IMR-90 (cell line): ENCODE measurements at regions not wholly inside any gene's neighbourhood (a gene's known extent, or its start where the extent isn't known, plus 50 kb on each side); places are given as distances from the start of the nearest gene placed in this dataset.

Experiments used
- MXI1 ChIP-seq: IDR thresholded peaks from 2 replicates; pipeline ENCODE4 v1.6.1; 2012; ENCODE audit warnings: low read depth, mild to moderate bottlenecking, low read length, moderate library complexity, borderline replicate concordance
- POLR2A ChIP-seq: IDR thresholded peaks from 2 replicates; pipeline ENCODE4 v1.6.1; 2012; ENCODE audit warnings: mild to moderate bottlenecking, low read depth, low read length
- RFX5 ChIP-seq: IDR thresholded peaks from 2 replicates; pipeline ENCODE4 v1.8.0; 2012; ENCODE audit warnings: low read depth, mild to moderate bottlenecking, low read length, moderate library complexity
- TF ChIP-seq, protein P1 (sequence below): conservative IDR thresholded peaks from 2 replicates; pipeline ENCODE4 v1.5.1; 2012; ENCODE audit warnings: mild to moderate bottlenecking, low read depth, low read length, improper control_type of control experiment
- TF ChIP-seq, protein P2 (sequence below): fragments of 150-350 bp; IDR thresholded peaks from 2 replicates; pipeline ENCODE4 v1.6.1; 2017; ENCODE audit warnings: mild to moderate bottlenecking, antibody characterized with exemption, low read length, low read depth

DNA sequence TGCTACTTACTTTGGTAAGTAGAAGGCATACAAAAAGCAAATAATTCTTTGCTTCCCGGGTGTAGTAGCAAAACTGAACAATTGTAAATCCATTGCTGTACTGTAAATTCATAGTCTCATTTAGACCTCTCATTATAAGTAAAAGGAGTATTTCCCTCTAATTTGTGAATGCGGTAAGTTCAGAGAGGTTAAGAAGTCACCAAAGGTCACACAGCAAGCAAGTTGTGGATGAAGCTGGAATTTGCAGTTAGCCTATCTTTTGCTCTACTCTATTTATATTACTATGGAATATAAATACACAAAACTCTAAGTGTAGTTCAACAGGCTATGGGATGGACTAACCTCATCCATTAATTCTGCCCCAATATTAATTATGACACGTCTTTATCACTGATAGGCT, 508.3 kb downstream of the MCTP2 start:
- TF ChIP-seq, protein P1, sequence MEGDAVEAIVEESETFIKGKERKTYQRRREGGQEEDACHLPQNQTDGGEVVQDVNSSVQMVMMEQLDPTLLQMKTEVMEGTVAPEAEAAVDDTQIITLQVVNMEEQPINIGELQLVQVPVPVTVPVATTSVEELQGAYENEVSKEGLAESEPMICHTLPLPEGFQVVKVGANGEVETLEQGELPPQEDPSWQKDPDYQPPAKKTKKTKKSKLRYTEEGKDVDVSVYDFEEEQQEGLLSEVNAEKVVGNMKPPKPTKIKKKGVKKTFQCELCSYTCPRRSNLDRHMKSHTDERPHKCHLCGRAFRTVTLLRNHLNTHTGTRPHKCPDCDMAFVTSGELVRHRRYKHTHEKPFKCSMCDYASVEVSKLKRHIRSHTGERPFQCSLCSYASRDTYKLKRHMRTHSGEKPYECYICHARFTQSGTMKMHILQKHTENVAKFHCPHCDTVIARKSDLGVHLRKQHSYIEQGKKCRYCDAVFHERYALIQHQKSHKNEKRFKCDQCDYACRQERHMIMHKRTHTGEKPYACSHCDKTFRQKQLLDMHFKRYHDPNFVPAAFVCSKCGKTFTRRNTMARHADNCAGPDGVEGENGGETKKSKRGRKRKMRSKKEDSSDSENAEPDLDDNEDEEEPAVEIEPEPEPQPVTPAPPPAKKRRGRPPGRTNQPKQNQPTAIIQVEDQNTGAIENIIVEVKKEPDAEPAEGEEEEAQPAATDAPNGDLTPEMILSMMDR: no peak
- TF ChIP-seq RFX5: no peak
- no peak for TF ChIP-seq POLR2A
- TF ChIP-seq, protein P2, sequence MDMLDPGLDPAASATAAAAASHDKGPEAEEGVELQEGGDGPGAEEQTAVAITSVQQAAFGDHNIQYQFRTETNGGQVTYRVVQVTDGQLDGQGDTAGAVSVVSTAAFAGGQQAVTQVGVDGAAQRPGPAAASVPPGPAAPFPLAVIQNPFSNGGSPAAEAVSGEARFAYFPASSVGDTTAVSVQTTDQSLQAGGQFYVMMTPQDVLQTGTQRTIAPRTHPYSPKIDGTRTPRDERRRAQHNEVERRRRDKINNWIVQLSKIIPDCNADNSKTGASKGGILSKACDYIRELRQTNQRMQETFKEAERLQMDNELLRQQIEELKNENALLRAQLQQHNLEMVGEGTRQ: no peak
- TF ChIP-seq MXI1: no peak
